ENCODE measurements at regions not wholly inside any gene's neighbourhood (a gene's known extent, or its start where the extent isn't known, plus 50 kb on each side); places are given as distances from the start of the nearest gene placed in this dataset.
"Not testable (repeated sequence)": the region's sequence is repeated elsewhere in the genome, so short reads cannot be mapped to it uniquely, and the experiment has no call there.

DNA sequence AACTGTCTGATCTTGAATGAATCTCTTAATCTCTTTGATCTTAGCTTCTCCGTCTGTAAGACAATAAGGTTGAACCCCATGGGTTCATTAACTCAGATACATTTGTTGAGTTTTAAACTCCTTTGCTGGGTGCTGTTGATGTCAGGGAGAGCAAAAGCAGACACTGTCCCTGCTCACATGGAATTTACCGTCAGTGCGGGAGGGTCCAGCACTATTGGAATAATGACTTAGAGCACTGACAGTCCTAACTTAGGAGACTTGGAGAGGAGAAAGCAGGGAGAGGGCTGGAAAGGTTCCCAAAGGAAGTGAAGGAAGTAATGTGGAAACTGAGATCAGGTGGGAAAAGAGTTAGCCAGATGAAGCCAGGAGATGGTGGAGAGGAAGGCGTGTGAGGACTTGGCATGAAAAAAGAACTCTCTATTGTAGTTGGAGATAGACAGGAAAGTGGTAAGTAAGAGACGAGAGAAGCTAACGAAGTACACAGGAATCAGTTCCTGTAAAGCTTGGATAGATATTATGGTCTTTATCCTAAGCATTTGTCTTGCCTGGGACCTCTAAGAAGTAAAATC, 141.4 kb upstream of the SERTAD2 start:
- DNase-seq (ENCODE audit: low read depth), result no peak

GRCh38 chr2:64796926-64797325, 143.2 kb upstream of the SERTAD2 start:
- DNase-seq (ENCODE audit: low read depth), result no peak

DNA sequence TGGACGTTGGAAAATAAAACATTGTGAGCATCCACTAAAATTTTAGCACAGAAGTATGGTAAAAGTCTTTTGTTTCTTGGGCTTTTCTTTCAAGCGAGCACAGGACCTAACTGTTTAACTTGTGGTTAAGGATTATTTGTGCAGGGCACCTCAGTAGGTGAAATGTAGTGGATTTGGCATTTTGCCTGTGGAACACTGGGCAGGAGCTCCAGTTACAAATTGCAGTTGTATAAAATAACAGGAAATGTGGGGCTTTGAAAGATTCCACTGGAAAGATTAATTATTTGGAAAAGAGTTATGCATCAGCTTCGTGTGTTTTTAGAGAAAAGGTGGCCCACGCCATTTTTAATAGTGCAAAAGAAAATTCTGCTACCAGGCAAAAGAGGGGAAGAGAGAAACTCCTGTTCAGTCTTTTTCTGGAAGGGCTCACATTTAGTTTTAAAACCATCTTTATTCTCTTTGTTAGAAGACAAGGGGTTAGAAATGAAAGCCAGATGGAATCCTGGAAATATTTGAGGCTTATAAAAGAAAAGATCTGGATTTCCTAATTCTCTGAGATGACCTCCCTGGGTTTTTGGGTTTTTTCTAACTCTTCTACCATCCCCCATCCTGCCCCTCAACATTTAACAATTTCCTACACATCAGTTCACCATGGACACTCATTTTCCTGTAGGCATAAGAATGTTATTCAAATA, 144.3 kb upstream of the SERTAD2 start:
- DNase-seq (ENCODE audit: low read depth), result no peak

DNA sequence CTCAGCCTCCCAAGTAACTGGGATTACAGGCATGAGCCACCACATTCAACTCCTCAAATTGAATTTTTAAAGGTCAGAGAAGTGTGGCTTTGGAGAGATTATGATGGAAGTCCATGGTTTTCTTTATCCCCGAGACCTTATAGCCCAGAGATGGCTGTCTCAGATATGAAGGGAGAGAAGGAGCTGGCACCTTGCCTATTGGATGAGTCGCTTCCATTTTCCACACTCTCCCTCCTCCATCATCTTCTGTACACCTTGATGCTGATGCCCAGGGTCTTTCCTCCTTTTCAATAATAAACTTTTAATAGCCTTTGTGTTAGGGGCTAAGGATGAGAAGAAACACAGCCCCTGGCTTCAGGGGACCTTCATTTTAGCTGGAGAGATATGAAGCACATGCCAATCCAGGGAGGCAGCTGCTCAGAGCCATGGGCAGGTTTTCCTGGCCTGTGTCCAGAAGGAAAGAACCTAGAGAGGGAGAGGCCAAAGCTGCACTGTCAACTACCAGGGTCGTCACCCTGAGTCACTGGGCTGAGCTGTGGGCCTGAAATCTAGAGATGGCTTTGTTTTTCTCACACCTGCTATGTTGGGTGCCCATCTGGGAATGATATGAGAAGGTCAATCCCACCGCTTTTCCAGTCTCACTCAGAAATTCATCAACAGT, 146.0 kb upstream of the SERTAD2 start:
- no peak for DNase-seq (ENCODE audit: low read depth)

DNA sequence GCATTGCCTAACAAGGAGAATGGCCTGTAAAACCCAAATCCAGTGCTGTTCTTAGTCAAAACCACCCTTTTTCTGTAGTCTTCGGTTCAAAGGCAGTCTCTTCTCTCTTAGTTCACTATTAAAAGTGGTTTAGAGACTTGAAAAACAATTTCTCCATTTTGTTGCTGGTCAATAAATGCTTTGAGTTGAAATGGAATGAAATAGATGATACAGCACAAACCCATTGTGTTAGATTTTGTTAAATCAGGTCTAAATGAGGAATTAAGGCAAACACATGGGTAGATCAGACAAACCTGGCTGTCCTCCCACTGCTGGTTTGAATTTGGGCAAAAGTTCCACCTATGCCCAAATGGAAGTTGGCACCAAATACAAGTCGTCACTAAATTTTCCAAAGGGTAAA, 150.1 kb upstream of the SERTAD2 start:
- DNase-seq (ENCODE audit: low read depth), result no peak

DNA sequence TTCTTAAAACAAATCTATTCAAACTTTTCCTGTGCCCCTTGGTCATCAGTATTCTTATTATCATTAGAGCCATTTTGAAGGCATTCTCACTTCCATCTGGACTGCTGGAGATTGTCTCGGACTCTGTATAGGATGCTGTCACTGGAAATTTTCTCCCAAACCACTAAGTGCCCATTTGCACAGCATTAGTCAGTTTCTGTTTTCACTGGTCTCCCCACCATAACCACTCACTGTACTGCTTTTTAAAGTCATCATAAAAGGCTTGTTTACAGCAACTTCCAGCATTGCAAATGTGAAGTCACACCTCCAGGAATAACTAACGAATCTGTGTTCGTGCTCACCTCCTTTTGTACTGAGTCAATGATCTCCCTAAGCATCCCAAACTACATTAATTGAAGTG, 150.9 kb upstream of the SERTAD2 start:
- DNase-seq (ENCODE audit: low read depth), result no peak

- DNase-seq (ENCODE audit: low read depth), result peak; percentile 47
Measured at GRCh38 chr2:64807417-64807816, 153.7 kb upstream of the SERTAD2 start.

- no peak for DNase-seq (ENCODE audit: low read depth)
Measured at GRCh38 chr2:64808092-64808491, 154.4 kb upstream of the SERTAD2 start.

GRCh38 chr2:64808754-64809153, 155.0 kb upstream of the SERTAD2 start:
- no peak for DNase-seq (ENCODE audit: low read depth)

- DNase-seq (ENCODE audit: low read depth), result no peak
Measured at GRCh38 chr2:64809216-64809615, 155.5 kb upstream of the SERTAD2 start.

DNA sequence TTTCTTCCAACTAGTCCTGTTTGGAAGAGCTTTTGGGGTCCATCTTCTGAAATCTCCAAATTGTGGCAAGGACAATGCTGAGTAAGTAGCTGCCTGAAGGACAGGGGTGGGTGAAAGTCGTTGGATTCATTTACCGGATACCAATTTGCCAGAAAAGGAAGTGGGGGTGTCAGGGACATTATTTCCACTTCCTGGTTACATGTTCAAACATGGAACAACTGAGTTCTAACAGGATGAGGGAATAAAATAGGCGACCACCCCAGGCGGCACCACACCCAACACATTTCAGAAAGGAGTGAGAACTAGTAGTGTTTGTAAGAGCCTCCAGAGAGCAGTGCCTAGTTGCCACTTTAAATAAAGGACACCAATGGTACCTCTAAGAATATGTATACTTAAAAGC, 158.6 kb upstream of the SERTAD2 start:
- DNase-seq (ENCODE audit: low read depth), result no peak

DNA sequence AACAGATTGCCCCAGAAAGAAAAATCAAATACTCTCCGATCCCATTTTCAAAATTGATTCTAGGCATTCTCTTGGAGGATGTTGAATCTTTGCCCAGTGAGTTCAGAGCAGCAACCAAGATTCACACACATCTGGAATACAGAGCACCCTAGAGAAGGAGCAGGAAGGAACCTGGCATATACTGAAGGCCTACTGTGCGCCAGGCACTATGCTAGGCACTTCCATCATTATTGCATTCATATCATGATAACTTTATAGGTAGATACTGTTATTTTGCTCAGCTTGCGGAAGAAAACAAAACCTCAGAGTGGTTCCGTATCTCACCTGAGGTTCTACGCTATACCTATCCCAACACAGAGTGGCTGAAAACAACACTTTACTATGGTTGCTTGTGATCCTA, 160.3 kb upstream of the SERTAD2 start:
- no peak for DNase-seq (ENCODE audit: low read depth)

DNA sequence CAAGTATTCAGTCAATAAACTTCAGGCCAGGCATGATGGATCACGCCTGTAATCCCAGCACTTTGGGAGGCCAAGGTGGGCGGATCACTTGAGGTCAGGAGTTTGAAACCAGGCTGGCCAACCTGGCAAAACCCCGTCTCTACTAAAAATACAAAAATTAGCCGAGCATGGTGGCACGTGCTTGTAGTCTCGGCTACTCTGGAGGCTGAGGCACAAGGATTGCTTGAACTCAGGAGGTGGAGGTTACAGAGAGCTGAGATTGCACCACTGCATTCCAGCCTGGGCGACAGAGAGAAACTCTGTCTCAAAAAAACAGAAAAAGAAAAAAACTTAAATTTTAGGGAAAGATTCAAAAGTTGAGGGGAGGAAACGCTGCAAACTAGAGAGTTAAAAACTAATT, 162.8 kb upstream of the SERTAD2 start:
- not testable (repeated sequence) for DNase-seq (ENCODE audit: low read depth)

GRCh38 chr2:64817453-64817852, 163.7 kb upstream of the SERTAD2 start:
- no peak for DNase-seq (ENCODE audit: low read depth)

- DNase-seq (ENCODE audit: low read depth), result no peak
Measured at GRCh38 chr2:64818664-64819060, 164.9 kb upstream of the SERTAD2 start.

DNA sequence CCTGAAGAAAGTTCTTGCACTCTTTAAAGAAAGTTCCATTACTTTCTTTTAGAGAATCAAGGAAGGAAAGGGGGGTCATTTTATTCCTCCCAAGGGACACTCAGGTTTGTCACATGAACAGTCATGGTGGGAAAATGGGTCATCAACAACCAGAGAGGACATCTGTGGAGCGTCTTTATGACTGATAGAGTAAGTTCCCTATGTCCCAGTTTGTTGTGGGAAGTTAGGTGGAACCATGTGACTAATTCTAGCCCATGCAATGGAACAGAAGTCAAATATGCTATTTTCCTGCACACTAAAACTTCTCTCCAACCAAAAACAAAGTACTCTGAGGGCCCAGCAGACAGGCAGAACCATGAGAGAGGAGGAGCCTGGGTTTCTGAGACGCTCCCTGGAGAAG, 165.6 kb upstream of the SERTAD2 start:
- no peak for DNase-seq (ENCODE audit: low read depth)

DNA sequence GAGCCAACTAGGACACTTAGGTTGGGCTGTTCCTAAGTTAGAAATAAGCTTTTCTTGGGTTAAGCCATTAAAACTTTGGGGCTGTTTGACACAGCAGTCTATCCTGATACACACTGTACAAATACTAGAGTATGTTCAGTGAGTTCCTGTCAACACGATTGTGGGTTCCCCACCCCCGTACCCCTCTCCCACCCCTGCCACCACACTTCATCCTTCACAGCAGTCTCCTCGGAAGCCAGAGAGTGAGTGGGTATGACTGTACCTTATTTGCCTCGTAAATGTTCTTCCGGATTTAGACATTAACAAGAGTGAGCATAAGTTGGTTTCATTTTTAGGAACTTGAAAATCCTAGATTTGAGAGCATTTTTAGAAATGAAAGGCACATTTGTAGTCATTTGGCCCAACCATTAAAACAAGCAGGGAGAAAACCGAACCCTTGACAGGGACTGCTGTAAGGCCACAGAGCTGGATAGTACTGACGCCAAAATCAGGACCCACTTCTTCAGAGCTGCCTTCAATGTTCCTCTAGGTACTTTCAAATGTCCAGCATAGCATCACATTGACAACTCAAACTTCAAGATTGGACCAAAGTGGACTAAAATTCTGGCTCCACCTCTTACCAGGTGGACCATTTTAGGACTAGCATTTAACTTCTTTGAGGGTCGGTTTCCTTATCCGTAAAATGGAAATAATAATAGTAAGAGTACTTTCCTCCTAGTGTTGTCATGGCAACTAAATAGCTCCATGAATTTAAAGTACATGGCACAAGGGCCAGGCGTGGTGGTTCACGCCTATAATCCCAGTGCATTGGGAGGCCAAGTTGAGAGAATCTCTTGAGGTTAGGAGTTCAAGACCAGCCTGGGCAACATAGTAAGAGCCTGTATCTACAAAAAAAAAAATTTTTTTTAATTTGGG, 166.3 kb upstream of the SERTAD2 start:
- DNase-seq (ENCODE audit: low read depth), result peak; percentile 27

DNA sequence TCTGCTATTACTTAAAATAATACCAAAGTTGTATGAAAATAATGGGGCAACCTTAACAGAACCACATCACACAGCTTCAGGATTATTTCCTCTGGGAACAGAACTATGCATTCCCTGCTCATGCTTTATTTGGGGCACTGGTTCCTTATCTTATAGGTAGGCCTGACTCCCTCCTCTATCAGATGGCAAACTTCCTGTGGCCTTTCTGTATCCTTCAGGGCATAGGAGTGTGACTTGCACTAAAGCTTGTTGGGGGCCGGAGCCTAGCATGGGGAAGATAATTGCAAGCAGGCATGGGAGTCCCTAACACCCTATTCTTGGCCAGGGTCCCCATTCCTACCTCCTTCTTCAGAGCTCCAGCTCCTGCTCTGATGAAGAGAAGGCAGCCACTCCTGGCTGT, 167.2 kb upstream of the SERTAD2 start:
- DNase-seq (ENCODE audit: low read depth), result no peak

GRCh38 chr2:64823794-64824193, 165.4 kb upstream of the SLC1A4 start:
- no peak for DNase-seq (ENCODE audit: low read depth)

- no peak for DNase-seq (ENCODE audit: low read depth)
Measured at GRCh38 chr2:64825831-64826491, 163.2 kb upstream of the SLC1A4 start.

DNA sequence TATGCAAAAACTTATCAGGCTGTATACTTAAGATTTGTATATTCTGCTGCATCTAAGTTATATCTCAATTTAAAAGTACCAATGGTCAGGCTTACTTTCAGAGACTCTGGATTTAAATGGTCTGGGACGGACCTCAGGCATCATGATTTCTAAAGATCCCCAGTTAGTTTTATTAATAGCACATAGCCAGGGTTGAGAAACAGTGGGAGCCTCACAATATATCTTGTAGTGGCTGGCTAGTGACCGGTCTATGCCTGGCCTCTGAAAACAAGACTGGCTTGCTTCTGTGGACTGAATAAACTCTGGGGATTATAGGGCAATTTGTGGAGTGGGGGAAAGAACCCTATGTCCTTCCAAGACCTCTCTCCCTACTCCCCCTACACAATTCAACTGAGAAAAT, 162.5 kb upstream of the SLC1A4 start:
- DNase-seq (ENCODE audit: low read depth), result no peak

DNA sequence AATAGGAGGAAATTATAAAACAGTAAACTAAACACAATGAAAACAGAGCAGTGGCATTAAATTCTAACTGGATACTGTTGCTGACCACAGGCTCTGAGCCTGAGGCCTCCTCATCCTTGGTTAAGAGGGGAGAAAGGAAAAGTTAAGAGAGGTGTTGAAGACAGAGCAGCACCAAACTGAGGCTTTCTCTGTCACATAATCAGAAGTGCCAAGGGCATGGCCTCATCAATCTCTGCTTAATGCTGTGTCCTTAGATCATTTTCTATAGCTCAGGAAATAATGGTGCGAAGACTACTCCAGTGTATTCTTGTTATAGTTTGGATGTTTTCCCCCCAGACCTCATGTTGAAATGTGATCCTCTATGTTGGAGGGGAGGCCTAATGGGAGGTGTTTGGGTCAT, 160.9 kb upstream of the SLC1A4 start:
- no peak for DNase-seq (ENCODE audit: low read depth)
